HG02798 (cell line): ENCODE measurements at regions not wholly inside any gene's neighbourhood (a gene's known extent, or its start where the extent isn't known, plus 50 kb on each side); places are given as distances from the start of the nearest gene placed in this dataset.

ENCODE experiments used
- ATAC-seq: cut with Tn5 transposase; IDR thresholded peaks from one replicate; pipeline ENCODE4 v1.9.1; 2021; ENCODE audit warnings: mild to moderate bottlenecking; ENCODE audit not compliant: unreplicated experiment, poor library complexity

DNA sequence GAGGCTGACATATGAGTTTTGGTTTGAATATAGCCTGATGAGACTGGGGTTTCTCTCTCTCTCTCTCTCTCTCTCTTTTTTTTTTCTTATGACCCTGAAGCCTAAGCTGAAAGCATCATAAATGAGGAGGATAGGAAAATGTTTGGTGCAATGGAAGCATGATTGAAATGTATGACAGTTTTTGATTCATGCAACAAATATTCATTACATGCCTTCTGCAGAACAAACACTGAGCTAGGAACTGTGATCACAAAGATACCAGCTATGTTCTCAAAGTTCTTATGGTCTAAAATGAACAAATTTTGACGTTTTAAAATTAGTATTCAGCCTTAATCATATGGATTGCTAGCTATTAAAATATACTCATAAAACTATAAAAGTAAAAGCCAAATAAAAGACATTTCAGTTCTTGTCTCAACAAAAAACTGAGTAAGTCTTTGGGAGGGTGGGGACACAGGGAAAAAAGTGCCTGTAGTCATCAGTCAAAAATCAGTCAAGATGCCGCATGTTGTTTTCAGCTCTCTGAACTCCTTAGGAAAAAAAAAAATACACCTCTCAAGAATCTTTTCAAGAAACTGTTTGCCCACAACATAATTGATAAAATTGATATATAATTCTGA is 57.2 kb downstream of the NKX6-1 start:
- ATAC-seq, result no peak

DNA sequence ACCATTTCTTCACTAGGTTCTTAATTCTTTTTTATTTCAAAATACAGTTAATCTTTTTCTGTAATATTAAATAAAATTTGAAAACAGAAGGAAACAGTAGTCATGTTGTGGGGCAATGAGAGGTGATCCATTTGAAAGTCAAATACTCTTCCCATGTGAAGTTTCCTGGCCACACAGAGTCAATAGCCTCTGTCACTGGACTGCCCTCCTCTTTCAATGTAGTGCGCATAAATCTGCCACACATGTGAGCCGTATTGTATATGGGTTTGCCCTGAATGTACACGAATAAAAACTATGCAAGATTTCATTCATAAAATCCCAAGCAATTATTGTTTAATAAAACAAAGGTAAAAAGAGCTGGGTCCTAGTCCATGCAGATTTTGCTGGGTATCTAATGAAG is 59.1 kb downstream of the NKX6-1 start:
- no peak for ATAC-seq

DNA sequence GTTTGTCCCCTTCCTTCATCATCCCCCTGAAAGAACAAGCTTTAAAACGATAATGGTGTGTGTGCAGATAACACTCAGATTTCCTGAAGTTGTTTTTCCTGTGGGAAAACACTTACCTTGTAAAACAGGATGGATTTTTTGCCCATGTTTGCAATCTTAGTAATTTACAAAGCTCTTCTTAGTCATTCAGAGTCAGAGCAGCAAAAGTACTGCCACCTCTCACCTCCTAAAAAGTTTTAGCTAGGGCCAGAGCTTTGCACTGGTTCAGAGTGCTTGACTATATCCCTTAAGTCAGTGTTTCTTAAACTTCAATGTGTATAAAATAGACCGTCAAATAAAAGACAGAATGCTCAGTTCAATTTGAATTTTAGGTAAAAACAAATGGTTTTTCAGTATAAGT is 62.3 kb downstream of the NKX6-1 start:
- ATAC-seq, result no peak

DNA sequence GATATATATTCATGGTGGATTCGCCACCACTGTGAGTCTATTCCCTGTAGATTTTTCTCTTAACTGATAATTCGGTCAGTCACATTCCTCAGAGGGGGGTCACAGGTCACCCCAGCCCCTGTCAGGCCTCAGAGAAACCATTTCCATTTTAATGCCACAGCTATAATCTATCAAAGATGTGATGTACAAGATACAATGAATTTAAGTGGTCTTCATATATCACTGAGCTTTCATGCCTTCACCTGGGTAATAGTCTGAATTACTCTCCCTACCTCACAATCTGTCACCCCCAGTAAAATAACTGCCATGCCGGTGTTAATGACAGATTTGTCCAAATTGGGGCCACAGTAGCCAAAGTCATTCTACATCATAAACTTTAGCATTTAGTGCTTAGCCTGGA is 64.7 kb downstream of the NKX6-1 start:
- ATAC-seq, result no peak

DNA sequence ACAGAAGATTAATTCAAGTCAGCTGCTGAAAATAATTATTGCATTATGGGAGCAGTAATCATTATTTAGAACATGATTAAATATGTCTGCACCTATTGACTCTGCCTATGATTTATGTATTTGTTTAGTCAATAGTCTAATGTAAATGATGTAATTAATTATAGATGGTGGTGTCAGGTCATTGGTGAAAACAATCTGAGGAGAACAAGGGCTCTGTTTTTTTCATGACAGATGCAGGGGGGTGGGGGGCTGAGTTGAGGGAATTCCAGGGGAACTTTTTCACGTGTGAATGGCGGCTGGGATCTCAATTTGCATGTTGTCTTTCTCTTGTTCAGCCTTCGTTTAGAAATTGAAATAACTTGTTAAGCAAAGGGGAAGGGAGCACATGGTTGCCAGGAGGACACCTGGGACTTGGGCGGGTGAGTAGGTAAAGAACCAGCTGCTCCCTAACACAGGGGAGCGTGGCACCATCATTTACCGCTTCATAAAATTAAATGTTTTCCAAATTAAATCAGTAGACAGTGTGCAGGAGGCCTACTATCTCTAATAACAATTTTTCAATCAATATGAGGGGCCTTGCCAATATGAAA is 65.4 kb downstream of the NKX6-1 start:
- ATAC-seq, result no peak

DNA sequence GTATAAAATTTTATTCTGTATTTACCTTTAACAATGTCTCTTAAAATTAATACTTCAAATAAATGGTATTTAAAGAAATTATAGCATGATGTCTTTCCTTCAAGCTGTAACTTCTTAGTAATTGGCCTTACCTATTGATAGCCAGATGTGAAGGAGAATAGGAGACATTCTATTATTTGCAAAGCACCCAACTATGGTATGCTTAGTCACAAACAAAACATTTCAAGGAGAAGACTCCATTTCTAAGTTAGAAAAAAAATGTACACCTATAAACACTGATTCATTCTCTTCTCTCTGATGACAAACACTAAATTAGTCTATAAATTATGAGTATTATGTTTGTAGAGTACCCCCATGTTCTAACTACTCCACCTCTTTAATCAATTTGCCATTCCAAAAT is 66.4 kb downstream of the NKX6-1 start:
- no peak for ATAC-seq

DNA sequence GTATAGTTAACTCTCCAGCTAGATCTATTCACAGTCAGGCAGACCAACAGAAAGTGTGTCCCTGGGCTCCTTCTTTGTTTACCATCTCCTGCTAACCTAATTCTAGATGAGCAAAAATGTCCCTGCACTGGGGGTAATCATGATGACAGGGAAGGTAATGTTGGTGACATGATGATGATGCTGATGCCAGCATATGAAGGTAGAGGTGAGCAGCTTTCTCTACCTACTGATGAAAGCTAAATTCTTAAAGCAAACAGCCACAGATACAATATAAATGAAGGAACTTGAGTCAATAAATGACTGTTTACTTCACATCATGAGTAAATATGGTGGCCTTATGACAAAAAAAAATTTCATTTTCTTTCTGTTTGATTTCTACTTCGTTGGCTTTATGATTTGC is 78.5 kb downstream of the NKX6-1 start:
- no peak for ATAC-seq

DNA sequence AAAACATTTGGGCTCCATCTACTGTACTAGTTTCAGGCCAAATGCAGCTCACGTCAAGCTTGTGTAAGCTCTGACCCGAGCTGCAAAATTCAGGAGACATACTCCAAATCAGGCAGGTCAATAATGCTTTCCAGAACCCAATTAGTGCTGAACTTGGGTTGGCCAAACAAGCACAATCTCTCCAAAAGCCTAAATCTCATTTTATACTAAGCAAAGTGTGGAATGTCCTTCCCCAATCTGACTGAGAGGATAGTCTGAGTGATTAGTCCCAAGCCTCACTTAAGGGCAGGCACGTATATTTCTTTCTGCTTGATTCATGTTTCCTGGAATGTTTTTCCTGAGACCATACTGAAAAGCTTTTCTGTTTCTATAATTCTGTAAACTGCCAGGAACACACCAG is 79.9 kb downstream of the NKX6-1 start:
- no peak for ATAC-seq

DNA sequence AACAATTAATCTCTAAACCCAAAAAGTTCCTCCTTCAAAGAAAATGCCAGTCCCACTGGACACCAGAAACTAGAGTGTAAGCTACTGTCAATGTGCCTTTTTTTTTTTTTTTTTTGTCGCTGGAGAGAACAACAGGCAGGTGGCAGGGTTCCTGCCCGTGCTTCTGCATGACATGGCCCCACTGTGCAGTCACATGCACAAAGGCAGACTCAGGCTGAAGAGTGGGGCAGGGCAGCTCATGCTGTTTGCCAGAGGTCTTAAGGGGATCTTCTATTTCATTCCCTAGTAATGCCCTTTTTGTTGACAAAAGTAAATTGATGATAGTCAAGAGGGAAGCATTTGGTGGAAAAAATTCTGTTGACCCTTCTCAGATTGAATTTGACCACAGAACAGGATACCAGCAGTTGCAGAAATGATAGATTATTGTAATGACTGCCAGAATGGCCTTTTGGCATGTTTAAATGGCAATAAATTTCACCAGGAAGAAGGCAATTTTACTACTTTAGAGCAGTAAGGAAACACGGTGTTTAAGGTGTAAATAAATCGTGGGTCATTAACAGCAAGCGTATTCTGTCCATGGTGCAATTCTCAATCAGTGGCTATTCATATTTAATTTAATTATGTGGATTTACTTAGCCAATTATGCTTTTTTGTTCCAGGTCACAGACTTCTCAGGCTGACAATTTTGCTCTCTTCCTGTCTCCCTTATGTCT is 80.9 kb downstream of the NKX6-1 start:
- ATAC-seq, result no peak

DNA sequence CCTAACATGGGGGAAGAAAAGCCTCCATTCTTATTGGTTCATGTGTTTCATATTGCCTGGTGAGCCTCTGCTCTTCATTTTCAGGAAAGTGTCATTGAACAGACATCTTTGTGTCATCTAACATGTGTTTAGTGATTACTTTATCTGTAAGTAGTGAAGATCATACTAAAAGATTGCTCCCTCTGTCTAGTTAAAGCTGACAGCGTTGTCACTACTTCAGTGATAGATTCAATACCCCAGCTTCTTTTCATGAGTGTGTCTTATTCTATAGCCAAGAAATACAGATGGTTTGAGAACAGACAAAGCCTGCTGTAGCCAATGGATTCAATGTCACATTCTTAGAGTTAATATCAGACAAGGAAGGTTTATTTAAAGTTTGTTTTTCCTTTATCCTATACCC is 85.1 kb downstream of the NKX6-1 start:
- no peak for ATAC-seq

DNA sequence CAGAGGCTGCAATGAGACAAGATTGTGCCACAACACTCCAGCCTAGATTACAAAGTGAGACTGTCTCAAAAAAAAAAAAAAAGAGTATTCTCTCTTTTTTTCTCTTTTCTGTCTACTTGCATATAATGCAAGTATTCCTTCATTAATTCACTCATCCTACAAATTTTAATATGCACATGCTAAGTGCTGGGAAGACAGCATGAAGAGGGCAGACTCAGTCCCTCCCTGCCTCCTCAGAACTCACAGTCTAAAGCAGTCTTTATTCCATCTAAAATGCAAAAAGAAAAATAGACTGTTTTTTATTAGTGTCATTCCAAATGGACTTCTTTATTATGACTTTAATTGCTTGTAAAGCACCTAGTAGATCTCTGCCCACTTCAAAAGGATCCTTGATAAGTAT is 85.6 kb downstream of the NKX6-1 start:
- ATAC-seq, result no peak

DNA sequence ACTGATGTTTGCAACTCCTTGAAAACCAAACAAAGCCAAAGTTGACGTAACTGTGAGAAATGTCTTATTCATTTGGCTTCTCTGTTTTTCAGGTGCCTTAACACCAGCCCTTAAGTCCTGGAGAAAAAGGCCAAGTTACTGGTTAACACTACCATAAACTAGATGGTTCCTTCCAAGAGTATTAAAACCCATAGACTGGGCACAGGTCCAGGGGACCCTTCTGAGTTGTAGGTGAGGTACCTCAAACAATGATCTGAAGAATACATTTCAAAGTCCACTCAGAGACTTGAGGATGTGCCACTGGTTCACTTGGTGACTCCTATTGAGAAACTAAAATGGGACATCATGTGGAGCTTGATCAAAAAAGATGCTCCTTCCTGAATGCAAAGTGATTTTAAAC is 87.0 kb downstream of the NKX6-1 start:
- ATAC-seq, result no peak

DNA sequence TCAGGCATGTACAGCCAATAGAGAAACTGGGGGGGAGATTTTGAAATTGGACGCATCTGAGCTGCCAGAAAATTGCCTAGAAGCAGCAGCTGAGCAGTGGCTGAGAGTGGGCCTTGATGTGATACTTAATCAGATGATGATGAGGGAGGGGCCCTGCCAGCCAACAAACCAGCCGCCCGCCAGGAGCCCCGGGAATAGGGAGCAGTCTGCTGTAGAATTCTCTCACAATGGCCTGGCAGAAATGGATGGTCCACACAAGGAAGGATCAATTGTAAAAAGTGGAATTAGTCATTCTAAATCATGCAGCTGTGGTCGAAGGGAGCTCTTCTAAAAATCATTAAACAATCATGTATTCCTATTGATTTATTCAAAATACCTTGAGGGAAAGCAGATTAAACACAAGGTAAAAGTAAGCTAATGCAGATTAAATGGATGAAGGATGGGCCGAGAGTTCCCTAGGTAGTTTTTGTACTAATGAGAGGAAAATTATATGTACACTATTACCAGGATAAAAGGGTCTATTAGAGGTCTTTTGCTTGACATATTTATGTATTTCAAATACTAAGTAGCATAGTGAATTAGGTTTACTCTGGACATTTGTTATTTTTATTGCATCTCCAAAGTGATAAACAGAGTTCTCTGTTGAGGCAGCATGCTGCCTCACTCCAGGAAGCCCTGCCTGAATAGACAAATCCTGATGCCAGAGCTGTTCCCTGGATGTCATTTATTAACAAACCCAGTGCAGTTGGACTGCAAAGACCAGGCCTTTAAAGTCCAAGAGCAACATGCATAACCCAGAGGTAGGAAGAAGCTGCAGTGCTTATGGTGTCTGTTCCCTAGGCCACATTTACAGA is 91.3 kb downstream of the NKX6-1 start:
- no peak for ATAC-seq

DNA sequence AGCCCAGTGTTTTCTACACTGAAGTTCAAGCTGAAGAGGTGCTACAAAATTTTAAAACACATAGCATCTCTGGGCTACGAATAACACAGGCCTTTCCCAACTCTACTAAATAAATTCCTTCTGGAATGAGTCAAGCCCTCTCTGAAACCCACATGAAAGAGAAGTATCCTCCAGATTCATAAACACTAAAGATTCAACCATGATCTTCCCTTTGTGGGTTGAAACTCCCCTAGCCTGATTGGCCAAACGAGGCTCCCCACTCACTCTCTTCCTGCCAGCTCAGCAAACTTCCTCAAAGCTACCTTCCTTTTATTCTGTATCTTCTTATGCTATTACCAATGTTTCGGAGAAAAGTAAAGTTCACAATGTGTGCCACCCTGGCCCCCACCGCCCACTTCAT is 95.4 kb downstream of the NKX6-1 start:
- no peak for ATAC-seq

DNA sequence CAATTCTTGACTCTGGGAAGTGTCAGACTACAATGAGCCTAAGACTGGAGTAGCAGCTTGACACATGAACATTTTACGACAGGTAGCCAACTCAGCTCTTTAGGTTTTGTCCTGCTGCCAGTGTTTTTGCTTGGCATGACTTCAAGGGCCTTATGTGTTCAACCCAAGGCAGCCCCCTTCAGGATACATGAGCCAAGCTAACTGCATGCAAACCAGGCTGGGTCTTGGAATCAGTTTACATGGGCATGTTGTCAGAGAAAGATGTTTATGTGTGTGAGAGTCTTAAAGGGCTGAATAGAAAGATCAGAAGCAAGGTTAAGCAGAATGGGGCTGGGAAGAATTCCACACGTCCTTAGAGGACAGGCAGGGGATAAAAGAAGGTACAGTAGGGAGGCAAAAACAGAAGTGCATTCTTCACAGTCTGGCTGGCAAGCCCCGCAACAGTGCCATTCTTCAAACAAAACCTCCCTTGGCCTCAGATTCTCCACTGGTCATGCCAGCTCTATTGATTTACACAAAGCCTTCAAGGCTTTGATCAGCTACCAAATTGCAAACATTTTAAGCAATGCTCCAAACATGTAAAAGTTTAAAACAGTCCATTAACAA is 97.3 kb downstream of the NKX6-1 start:
- no peak for ATAC-seq

DNA sequence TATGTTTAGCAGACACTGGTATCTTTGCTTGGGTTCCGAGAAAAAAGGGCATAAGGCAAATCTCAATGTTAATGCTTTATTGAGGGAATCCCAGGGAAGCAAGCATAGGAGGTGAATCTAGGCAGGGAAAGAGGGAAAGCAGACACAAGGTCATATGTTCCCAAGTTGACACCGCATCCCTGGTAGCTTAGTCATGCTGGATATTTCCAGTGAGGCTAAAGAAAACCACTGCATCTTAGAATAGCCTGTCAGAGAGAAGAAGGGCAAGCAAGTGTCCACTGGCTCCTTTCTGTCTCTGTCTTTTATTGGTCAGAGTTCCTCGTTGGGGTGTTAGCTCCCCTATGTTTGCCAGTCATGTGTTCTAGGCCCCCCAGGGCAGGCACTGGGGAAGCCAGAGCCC is 104.7 kb downstream of the NKX6-1 start:
- no peak for ATAC-seq

DNA sequence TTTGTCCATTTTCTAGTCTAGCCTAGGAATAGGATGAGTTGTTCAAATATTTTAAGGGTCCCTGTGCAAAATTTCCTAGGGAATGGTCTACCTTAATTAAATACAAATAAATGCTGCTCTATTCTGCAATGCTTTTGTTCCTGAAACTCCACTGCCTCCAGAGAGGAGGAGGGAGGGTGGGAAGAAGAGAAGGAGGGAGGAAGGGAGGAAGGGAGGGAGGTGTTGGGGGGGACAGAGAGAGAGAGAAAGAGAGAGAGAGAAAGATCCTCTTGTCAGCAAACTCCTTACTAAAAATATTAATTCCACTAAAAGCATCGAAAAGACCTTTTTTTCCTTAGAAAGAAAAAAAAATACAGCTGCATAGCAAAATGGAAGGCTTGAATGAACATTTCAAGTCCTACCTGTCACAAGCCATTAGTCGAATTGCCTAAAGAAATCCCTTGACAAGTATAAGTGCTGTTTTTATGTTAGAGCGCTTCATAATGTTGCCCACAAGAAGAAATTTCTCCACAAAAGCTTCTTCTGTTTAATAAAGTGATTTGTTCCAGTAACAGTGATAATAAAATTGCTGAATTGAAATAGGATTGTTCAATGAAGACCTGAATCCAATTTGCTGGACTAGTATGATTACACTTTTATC is 106.0 kb downstream of the NKX6-1 start:
- no peak for ATAC-seq

DNA sequence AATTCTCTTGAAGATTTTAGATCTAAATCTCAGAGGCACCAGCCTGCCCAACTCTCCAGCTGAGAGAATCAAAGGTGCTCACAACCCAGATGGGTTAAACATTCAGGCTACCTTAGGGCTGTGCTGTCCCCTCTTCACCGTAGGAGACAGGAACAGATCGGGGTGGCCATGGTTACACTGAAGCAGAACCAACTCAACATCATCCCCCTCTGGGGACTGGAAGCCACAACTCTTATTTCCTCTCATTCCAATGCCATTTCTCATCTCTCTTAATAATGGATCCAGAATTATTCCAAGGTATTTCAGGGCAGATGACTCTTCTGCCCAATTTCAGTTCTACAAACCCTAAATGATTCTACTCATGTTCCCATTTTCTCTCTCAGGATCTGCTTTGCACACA is 109.7 kb downstream of the NKX6-1 start:
- ATAC-seq, result no peak

DNA sequence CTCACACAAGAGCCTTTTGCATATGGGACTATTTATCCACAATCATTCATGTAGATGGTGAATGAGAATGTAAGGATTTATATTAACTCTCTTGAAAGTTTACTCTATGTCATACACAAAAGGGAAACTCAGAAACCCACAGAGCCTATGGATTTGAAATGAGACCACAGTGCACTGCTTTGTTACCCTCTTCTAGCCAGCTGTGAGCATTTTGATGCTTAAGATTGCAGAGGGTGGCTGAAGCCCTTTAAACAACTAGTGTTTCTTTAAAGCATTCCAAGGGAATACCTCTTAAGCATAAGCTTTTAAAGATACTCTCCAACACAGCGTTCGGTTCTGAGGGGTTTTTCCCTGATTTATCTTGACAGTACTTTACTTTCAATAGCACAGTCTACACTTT is 113.9 kb downstream of the NKX6-1 start:
- ATAC-seq, result no peak

DNA sequence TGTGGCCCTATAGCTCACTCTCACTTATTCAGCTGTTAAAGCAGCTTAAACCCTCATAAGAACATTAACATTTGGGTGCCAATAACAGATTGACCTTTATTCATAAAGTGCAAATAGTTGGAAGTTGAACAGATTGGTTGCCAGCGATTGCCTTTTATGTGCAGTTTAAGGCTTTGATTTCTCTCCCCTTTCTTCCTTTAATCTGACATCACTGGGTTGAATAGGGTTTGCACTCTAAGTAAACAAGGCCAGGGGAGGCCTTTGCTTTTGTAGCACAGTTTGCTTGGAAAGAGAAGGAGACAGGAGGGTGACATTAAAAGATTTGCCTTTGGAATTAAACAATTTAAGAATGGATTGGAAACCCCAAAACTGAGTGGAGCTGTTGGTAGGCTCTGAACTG is 114.3 kb downstream of the NKX6-1 start:
- ATAC-seq, result no peak
